Erythroblast (primary cell): ENCODE measurements at regions not wholly inside any gene's neighbourhood (a gene's known extent, or its start where the extent isn't known, plus 50 kb on each side); places are given as distances from the start of the nearest gene placed in this dataset.

Experiments
- GATA1 ChIP-seq: IDR thresholded peaks from 2 replicates; pipeline ENCODE4 v1.6.1; 2011; ENCODE audit warnings: low read depth, mild to moderate bottlenecking, control low read depth, low read length, moderate library complexity
- POLR2A ChIP-seq: IDR thresholded peaks from 2 replicates; pipeline ENCODE4 v1.6.1; 2011; ENCODE audit warnings: mild to moderate bottlenecking, low read length

DNA sequence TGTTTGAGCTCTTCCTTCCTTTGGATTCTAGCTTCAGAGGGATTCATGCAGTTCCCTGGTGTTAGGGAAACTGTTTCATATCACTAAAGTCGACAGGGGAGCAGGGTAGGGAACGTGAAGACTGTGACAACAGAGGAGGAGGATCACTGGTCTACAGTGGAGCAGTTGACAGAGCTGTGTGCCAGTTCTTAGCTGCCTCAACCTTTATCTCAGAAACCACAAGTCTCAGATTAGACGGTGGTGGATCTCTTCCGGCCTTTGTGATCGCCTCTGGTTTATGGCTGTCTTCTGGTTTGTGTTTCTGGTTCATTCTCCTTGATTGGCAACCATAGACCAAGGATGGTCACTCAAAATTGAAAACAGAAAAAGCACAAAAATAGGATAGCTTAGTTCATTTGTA, 538.9 kb upstream of the API5 start:
- TF ChIP-seq POLR2A, result no peak
- no peak for TF ChIP-seq GATA1
